ENCODE measurements at regions not wholly inside any gene's neighbourhood (a gene's known extent, or its start where the extent isn't known, plus 50 kb on each side); places are given as distances from the start of the nearest gene placed in this dataset.

- no peak for DNase-seq
Observed at GRCh38 chr11:71307811-71308645, 55.7 kb upstream of the SHANK2 start.

GRCh38 chr11:71305451-71306125 lies 53.2 kb upstream of the SHANK2 start:
- no peak for DNase-seq

- no peak for DNase-seq
Observed at GRCh38 chr11:71305041-71305440, 52.7 kb upstream of the SHANK2 start.

GRCh38 chr11:71304491-71304890 lies 52.1 kb upstream of the SHANK2 start:
- DNase-seq = no peak

- no peak for DNase-seq
Observed at GRCh38 chr11:71304045-71304444, 51.7 kb upstream of the SHANK2 start.

- DNase-seq = no peak
Observed at GRCh38 chr11:71302911-71303310, 50.5 kb upstream of the SHANK2 start.

GRCh38 chr11:71302534-71302909 lies 50.1 kb upstream of the SHANK2 start:
- no peak for DNase-seq

Measured in stimulated activated CD4-positive, alpha-beta T cell treated with anti-CD3 and anti-CD28 coated beads, Interleukin-4, amount 100 ng/mL, for 1 hour (primary cell).